ENCODE measurements at regions not wholly inside any gene's neighbourhood (a gene's known extent, or its start where the extent isn't known, plus 50 kb on each side); places are given as distances from the start of the nearest gene placed in this dataset.

DNA sequence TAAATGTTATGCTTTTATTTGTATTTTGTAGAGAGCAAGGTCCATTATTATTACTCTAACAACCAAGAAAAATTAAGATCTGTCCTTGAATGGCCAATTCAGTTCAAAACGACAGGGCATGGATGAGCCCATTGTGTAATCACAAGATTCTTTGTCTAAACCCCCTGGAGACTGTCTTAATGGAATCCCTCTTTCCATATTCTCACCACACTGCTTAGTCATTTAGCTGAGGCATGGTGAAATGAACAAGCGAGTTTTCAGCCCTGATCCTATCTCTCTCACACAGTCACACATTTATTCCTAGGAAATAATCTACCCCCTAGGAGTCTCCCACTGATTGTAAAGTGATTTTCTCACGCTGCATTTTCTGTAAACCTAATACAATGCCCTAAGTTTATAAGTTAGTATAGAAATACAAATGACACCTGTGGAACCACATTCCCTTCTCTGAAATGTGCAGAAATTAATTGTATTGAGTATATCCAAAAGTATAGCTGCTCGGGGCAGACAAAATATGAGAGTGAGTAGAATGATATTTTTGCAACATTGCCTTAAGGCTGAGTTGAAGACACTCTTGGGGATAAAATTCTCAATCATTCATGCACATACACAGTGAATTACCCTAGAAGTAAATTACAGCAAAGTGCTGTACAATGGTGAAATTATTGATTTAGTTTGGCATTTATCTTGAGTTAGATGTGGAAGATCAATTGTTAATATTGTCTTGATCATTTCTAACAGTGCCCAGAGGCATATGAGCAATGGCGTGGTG, 119.7 kb upstream of the PCDH7 start:
- DNase-seq (ENCODE audit: low spot score), result no peak

DNA sequence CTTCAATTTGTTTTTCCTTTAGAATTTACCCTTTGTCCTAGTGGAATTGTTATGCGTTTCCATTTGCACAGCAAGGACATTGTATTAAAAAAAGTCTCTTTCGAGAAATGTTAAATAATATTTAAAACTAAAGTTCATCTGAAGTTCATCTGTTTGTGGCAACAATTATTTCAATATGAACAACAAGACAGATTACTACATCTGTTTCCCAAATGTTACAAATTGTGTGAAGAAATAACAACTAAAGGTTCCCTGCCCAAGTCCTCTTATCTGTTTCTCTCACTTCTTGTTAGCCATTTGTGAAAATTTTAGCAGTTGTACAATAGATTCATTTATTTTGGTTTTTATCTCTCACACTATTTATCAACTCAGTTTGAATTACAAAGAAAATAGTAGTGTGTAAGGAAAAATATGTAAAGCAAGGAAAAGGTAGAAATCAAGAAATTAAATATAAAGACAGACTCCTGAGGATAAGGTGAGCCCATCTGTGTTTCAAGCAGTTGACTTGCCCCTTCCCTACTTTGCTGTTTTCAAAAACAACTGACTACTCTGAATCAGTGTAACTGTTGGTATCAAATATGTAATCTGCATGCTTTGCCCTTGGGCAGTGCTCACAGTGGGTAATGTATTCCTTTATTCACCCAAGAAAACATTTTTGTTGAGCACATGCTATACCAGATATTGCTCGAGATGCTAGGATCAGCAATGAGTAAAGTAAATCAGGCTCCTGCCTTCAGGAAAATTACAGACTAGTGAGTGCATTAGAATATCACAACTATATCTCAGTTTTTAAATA, 118.9 kb upstream of the PCDH7 start:
- no peak for DNase-seq (ENCODE audit: low spot score)

GRCh38 chr4:30605616-30606190, 114.5 kb upstream of the PCDH7 start:
- DNase-seq (ENCODE audit: low spot score), result no peak

GRCh38 chr4:30610361-30610760, 109.8 kb upstream of the PCDH7 start:
- DNase-seq (ENCODE audit: low spot score), result no peak

- no peak for DNase-seq (ENCODE audit: low spot score)
Observed at GRCh38 chr4:30614771-30615170, 105.4 kb upstream of the PCDH7 start.

- DNase-seq (ENCODE audit: low spot score), result no peak
Observed at GRCh38 chr4:30616942-30617646, 103.1 kb upstream of the PCDH7 start.

- no peak for DNase-seq (ENCODE audit: low spot score)
Observed at GRCh38 chr4:30617836-30618235, 102.3 kb upstream of the PCDH7 start.

DNA sequence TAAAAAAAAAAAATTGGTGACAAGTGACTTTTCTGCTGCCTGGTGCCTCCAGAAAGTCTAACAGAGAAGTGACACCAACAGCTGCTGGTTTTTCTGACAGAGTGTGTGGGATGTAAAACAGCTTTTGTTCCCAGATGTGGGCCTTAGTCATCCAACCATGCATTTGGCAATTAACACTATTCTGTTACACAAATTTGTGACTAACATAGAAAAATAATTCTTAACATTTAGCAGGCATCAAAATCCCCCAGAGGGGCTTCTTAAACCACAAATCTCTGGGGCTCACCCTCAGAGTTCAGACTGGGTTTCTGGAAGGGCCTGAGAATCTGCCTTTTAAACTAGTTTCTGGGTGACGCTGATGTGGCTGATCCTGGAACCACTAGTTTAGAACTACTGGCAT, 100.5 kb upstream of the PCDH7 start:
- DNase-seq (ENCODE audit: low spot score), result peak; percentile 14

GRCh38 chr4:30620711-30621110, 99.5 kb upstream of the PCDH7 start:
- no peak for DNase-seq (ENCODE audit: low spot score)

DNA sequence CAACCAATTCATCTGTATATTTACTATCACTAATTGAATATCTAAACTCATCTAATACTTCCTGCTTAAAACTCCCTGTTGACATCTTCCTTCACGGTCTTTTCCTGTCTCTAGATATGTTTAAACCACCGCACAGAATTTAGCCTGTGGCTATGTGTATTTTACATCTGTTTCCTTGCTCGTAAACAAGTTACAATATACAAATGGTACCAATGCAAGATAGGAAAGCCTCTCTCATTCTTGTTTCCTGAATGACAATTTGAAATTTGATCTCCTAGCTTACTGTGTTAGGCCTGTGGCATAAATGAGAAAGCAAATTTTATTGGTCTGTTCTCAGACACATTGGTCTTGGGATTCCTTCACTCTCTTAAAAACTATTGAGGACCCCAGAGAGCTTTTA, 89.7 kb upstream of the PCDH7 start:
- DNase-seq (ENCODE audit: low spot score), result no peak

DNA sequence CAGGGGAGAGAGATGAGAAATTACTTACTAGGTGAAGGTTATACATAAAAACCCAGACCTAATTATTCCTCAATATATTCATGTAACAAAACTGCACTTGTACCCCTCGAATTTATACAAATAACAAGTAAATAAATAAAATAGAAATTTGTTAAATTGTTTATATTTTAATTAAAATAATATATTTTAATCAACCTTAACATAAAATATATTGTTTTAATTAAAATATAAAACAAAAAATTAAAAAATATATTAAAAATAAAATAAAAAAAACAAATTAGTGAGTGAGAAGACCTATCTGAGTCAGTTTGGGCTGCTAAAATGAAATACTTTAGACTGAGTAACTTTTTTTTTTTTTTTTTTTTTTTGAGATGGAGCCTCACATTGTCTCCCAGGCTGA, 87.4 kb upstream of the PCDH7 start:
- DNase-seq (ENCODE audit: low spot score), result no peak

DNA sequence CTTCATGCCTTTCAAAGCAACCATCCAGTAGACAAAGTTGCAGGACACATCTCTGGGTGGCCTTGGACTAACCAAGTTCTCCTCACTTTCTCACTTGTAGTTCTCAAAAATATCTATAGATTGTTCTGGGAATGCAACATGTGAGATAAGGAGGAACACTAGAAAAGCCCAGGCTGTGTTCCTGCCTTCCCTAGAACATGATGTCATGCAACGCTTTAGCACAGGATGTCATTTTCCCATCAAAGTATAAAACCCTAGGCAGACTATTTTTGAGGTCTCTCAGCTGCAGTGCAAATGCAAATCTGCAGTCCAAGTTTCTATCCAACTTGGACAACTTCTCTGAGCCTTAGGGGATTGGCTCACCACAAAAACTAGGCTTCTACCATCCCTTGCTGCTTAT, 78.8 kb upstream of the PCDH7 start:
- no peak for DNase-seq (ENCODE audit: low spot score)

DNA sequence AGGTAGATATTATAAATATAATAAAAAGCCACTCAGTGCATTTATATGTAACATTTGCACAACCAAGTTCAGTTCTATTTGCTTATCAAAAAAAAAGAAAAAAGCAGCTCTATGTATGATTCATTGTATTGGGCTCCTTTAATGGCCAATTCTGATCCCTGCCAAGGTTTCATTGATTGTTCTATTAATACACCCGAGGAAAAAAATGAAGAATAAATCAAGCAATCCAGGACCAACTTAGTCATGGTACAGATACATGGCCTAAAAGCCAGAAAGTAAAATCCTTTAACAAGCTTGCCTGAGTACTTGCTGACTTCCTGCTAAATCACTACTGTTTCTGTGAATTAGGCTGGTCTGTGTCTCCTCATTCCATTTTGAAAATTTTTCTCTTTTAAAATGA, 77.6 kb upstream of the PCDH7 start:
- DNase-seq (ENCODE audit: low spot score), result no peak

GRCh38 chr4:30653291-30653690, 66.9 kb upstream of the PCDH7 start:
- DNase-seq (ENCODE audit: low spot score), result no peak

- no peak for DNase-seq (ENCODE audit: low spot score)
Observed at GRCh38 chr4:30656828-30657227, 63.3 kb upstream of the PCDH7 start.

- DNase-seq (ENCODE audit: low spot score), result no peak
Observed at GRCh38 chr4:30667919-30668318, 52.2 kb upstream of the PCDH7 start.

DNA sequence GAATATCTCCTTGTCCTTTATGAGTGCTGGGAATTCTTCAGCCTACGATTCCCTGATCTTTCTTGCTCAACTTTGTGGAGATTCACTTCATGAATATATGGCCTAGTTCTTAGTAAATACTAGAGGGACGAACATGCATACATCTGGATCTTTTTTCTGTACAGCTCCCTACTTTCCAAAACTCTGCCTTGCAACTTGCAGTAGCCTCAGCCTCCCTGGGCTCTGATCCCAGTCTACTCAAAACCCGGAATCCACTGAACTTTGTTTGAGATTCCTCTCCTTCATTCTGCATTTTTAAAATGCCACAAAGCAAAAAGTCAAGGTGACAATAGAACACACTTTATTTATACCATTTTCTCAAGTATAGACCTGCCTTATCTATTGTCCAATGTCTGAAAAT, 50.0 kb upstream of the PCDH7 start:
- DNase-seq (ENCODE audit: low spot score), result no peak
